Testis (tissue), 2 donors: ENCODE measurements at regions not wholly inside any gene's neighbourhood (a gene's known extent, or its start where the extent isn't known, plus 50 kb on each side); places are given as distances from the start of the nearest gene placed in this dataset.

Experiments
- DNase-seq: peaks from one replicate; pipeline ENCODE4 v3.0.0-alpha.2; 2019
- H3K27ac ChIP-seq, 2 donors: fragments of 200-600 bp; sonication (generic); one replicate each; pipeline ENCODE4 v1.5.1; 2019
- H3K27me3 ChIP-seq: fragments of 200-600 bp; sonication (generic); one replicate; pipeline ENCODE4 v1.5.1; 2019
- H3K36me3 ChIP-seq: fragments of 200-600 bp; sonication (generic); one replicate; pipeline ENCODE4 v1.5.1; 2017; ENCODE audit warnings: low read depth; ENCODE audit errors: missing control alignments
- H3K4me1 ChIP-seq: fragments of 200-600 bp; sonication (generic); one replicate; pipeline ENCODE4 v1.5.1; 2019
- H3K4me3 ChIP-seq, 2 donors: fragments of 200-600 bp; sonication (generic); one replicate each; pipeline ENCODE4 v1.5.1; 2017 to 2019
- H3K9me3 ChIP-seq: fragments of 200-600 bp; sonication (generic); one replicate; pipeline ENCODE4 v1.5.1; 2017
- POLR2A ChIP-seq: fragments of 450-650 bp; IDR thresholded peaks from one replicate; pipeline ENCODE4 v1.6.1; 2017; ENCODE audit warnings: antibody characterized with exemption, mild to moderate bottlenecking, moderate library complexity
- WGBS, 2 donors: methylation state at CpG; one replicate each; pipeline ENCODE4 v1.1.5; 2018; 5-methylcytosine and 5-hydroxymethylcytosine counted together
- intact Hi-C: fragments of 100-400 bp; cut with DNase I; formaldehyde crosslinking; loops from one replicate; pipeline ENCODE4 v1.15.1; 2023; ENCODE audit warnings: low total_unique reads
- TF ChIP-seq, protein P1 (sequence below), 3 experiments: fragments of 450-650 bp in 2 of 3; fragments of 200-600 bp in 1 of 3; sonication (generic) in 1 of 3; IDR thresholded peaks; one replicate each; pipeline ENCODE4 v1.5.1; 2016 to 2019; ENCODE audit warnings: antibody characterized with exemption in 3 of 3, mild to moderate bottlenecking in 2 of 3, moderate library complexity in 1 of 3

DNA sequence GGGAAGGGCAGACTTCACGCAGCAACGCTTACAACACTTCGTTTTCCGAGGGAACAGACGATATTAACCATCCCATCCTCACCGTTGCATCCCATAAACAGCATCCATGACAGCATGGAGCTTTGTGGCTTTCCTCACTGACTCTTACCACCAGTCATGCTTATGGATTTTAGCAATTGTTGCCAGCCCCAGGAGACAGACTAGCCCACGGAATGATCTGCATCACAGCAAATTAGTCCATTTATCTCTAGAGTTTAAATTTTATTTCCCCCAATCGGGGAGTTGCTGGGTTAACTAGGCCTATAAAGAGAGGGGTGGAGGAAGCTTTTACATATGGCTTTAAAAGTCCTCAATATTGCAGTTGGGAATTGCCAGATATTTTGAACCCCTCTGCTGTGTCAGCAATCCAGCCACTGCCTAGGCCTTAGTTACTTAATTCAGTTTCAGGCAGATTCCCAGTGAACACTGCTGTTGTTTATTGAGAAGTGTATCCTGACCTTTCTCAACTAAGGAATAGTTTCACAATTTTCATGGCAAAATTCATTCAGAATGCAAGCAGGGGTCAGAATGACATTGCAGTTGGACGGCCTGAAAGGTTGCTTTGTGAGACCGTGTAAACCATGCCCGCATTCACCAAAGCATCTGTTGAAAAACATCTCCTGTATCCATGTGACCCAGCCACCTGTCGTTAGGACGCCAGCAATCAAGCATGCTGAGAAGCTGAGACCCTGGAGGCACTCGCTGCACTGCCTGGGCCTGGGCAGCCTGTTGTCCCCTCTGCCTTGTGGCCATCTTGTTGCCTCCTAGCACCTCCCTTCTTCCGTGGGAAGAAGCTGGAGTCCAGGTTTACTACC lies 397.4 kb upstream of the TPM1 start:
- DNase-seq = no peak
- TF ChIP-seq, protein P1, sequence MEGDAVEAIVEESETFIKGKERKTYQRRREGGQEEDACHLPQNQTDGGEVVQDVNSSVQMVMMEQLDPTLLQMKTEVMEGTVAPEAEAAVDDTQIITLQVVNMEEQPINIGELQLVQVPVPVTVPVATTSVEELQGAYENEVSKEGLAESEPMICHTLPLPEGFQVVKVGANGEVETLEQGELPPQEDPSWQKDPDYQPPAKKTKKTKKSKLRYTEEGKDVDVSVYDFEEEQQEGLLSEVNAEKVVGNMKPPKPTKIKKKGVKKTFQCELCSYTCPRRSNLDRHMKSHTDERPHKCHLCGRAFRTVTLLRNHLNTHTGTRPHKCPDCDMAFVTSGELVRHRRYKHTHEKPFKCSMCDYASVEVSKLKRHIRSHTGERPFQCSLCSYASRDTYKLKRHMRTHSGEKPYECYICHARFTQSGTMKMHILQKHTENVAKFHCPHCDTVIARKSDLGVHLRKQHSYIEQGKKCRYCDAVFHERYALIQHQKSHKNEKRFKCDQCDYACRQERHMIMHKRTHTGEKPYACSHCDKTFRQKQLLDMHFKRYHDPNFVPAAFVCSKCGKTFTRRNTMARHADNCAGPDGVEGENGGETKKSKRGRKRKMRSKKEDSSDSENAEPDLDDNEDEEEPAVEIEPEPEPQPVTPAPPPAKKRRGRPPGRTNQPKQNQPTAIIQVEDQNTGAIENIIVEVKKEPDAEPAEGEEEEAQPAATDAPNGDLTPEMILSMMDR (IDR thresholded peaks at IDR 0.05) = no peak
- no peak for TF ChIP-seq POLR2A
- intact Hi-C loops = no loop called here
- H3K27ac ChIP-seq = no peak overlapping the region
- no peaks in the 10 kb centered on the region for H3K27me3 ChIP-seq
- H3K4me3 ChIP-seq = no peak overlapping the region
- WGBS, 2 donors = 85 to 93% methylated on average over 15 of the region's 15 CpGs
- H3K4me1 ChIP-seq = no peaks in the 10 kb centered on the region
- no peaks in the 10 kb centered on the region for H3K36me3 ChIP-seq
- no peaks in the 10 kb centered on the region for H3K9me3 ChIP-seq

DNA sequence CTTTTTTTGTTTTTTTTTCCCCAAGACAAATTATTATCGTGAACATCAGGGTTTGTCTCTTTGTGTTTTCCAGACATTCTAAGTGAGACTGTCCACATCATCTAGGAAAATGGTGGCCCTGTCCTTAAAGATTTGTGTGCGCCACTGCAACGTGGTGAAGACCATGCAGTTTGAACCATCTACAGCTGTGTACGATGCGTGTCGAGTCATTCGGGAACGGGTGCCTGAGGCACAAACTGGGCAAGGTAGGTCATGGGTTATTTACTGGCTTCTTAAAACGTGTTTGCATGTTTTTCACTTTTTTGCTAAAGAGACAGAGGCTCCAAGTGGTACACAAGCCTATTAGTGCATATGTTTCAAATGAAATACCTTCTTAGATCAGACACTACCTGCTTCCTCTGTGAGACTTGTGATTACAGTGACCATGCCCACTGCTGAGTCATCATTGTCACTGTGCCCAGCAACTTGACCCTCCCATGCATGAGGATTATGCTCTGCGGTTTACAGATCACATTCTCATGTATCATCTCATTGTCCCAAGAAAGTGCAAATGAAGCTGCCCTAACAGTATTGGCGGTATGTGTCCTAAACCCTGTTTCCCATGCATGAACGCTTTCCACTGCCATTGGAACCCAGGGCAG lies 395.2 kb upstream of the TPM1 start:
- 89 to 91% methylated on average over 12 of the region's 12 CpGs for WGBS, 2 donors
- H3K4me1 ChIP-seq = no peaks in the 10 kb centered on the region
- no peaks in the 10 kb centered on the region for H3K9me3 ChIP-seq
- no peak for TF ChIP-seq POLR2A
- TF ChIP-seq, protein P1 (IDR thresholded peaks at IDR 0.05) = no peak
- no peaks in the 10 kb centered on the region for H3K27me3 ChIP-seq
- H3K27ac ChIP-seq = no peak overlapping the region
- peak; percentile 27 for DNase-seq
- no peak overlapping the region for H3K4me3 ChIP-seq
- H3K36me3 ChIP-seq = no peaks in the 10 kb centered on the region
- intact Hi-C loops = no loop called here

DNA sequence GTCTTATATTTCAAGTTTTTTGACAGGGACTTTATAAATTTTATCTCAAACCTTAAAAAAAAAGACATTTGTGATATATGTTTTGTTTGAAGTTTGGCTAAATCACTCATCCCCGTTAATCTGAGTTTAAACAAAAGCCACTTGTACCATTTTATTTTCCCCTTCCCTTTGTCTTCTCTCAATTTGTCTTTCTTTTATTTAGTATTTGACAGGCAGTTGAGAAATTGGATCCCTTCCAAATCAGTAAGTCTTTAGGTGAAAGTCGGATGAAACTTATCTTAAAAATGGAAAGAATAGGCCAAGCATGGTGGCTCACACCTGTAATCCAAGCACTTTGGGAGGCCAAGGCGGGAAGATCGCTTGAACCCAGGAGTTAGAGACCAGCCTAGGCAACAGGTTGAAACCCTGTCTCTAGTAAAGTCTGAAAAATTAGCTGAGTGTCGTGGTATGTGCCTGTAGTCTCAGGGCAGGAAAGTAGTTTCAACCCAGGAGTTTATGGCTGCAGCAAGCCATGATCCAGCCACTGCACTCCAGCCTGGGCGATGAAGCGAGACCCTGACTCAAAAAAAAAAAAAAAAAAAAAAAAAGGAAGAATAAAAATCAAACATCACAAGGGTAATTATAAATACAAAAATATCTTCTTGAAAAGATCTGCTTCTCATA lies 394.6 kb upstream of the TPM1 start:
- H3K4me1 ChIP-seq = no peaks in the 10 kb centered on the region
- no peaks in the 10 kb centered on the region for H3K27me3 ChIP-seq
- H3K9me3 ChIP-seq = no peaks in the 10 kb centered on the region
- 83 to 92% methylated on average over 7 of the region's 7 CpGs for WGBS, 2 donors
- no peak overlapping the region for H3K27ac ChIP-seq
- H3K4me3 ChIP-seq = no peak overlapping the region
- H3K36me3 ChIP-seq = no peaks in the 10 kb centered on the region
- no peak for TF ChIP-seq POLR2A
- TF ChIP-seq, protein P1 (IDR thresholded peaks at IDR 0.05) = no peak
- intact Hi-C loops = no loop called here
- DNase-seq = no peak

DNA sequence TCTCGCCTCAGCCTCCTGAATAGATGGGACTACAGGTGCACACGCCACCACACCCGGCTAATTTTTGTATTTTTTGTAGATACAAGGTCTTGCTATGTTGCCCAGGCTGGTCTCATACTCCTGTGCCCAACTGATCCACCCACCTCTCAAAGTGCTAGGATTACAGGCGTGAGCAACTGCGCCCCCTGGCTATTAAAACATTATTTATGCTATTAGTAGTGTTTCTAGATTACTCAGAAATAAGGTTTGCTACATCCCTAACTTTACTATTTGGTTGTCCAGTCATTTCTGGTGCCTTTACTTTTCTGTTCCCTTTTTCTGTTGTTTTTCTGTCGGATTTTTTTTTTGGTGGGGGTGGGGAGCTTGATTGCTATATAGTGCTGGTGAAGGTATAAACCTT lies 393.6 kb upstream of the TPM1 start:
- TF ChIP-seq POLR2A = no peak
- TF ChIP-seq, protein P1 (IDR thresholded peaks at IDR 0.05) = peak in 1 of 3 experiments; percentile 34
- Histone ChIP-seq H3K27me3 (no peaks in the 10 kb centered on the region), H3K27ac (no peak overlapping the region), H3K4me1 (no peaks in the 10 kb centered on the region), H3K4me3 (no peak overlapping the region), H3K36me3 (no peaks in the 10 kb centered on the region), H3K9me3 (no peaks in the 10 kb centered on the region)
- 84 to 93% methylated on average over 6 of the region's 6 CpGs for WGBS, 2 donors
- peak; percentile 27 for DNase-seq
- intact Hi-C loops = no loop called here
